GM19328 (cell line): ENCODE measurements at regions not wholly inside any gene's neighbourhood (a gene's known extent, or its start where the extent isn't known, plus 50 kb on each side); places are given as distances from the start of the nearest gene placed in this dataset.

ENCODE experiments used
- ATAC-seq: cut with Tn5 transposase; IDR thresholded peaks from one replicate; pipeline ENCODE4 v1.9.1; 2021; ENCODE audit warnings: mild to moderate bottlenecking, moderate library complexity; ENCODE audit not compliant: unreplicated experiment

DNA sequence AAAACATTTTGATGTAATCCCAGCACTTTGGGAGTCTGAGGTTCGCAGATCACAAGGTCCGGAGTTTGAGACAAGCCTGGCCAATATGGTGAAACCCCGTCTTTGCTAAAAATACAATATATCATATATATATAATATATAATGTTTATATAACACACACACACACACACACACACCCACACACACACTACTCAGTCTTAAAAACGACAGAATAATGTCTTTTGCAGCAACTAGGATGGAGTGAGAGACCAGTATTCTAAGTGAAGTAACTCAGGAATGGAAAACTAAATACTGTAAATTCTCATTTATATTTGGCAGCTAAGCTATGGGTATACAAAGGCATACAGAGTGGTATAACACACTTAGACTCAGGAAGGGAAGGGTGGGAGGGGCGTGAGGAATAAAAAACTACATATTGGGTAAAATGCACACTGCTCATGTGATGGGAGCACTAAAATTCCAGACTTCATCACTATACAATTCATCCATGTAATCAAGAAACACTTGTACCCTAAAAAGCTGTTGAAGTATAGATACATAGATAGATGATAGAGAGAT lies 231.2 kb upstream of the SEMA3A start:
- no peak for ATAC-seq

DNA sequence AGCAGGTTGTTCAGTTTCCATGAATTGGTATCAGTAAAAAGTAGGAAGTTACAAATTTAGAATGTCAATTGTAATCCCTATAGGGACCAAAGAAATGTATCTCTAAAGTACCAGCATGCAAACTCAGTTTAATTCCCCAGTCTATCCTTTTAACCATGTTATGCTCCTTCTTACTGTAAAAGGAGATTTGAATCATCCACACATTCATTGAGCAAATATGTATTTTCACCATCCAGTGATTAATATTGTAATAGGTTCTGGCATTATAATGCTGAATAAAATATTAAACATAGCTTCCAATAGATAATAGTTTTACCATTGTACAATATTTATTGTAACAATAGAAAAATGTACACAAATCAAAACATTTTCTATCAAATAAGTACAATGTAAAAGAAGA lies 228.2 kb upstream of the SEMA3A start:
- no peak for ATAC-seq

DNA sequence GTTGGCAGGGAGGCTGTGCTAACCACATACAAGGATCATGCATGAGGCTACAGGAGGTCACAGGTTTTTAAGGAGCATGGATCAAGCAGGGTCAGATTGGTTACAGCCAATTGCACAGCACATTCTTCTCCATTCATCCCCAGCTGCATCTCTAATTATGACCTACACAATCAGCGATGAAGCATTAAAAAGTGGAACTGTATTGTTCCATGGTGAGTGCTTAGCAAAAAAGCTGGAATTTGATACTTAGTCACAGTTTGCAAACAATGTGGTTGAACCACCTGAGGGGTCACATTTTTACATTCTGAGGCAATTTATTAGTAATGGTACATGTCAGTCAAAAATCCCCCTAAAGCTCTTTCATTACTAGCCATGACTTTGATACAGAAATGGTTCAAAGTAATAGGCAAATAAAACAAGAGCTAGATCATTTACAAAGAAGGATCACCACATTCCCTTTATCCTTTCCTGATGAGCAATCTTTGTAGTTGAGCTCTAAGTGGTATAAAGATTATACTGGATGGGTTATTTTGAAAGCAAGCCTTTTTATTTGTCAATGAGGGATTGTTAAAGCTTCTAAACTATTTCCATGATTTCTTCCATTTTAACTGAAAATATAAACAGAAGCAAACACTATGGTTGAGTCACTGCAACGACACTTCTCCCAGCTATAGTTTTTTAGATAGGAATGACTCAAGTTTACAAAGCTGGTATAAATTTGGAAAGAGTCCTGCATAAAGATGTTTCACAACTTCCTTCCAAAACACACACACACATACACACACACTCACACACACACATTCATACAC lies 217.8 kb upstream of the SEMA3A start:
- no peak for ATAC-seq

DNA sequence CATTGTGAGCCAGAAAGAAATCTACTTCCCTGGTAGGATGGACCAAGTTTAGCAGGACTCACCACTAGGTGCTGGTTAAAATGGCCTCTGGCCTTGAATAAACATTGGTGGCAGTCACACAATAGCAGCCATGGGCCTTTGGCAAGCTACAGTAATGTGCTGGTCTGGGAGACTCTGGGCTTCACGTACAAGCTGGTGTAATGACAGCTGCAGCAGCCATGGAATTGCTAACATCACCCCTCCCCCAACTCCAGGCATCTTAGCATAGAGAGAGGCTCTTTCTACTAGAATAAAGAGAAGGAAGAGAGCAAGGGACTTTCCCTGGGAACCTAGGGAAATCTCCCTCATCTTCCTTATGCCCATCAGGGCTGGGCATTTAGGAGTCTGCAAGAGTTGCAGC lies 205.1 kb upstream of the SEMA3A start:
- ATAC-seq = no peak

DNA sequence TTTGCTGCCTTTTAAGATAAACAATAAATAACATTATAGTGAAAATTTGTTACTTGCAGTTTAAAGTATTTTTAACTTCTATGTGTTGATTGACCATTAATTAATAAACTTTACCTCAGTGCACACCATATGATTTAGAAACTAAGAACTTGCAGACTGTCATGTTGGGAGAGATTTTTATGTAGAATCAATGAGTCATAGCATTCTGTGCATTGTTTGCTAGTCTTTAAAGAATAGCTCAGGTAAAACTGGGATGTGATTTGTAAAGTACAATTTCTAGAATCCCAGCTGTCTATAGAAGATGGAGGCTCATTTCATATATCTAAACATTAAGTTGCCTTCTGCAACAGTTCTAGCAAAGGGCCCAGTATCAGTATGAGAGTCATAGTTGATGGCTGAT lies 199.6 kb upstream of the SEMA3A start:
- no peak for ATAC-seq

DNA sequence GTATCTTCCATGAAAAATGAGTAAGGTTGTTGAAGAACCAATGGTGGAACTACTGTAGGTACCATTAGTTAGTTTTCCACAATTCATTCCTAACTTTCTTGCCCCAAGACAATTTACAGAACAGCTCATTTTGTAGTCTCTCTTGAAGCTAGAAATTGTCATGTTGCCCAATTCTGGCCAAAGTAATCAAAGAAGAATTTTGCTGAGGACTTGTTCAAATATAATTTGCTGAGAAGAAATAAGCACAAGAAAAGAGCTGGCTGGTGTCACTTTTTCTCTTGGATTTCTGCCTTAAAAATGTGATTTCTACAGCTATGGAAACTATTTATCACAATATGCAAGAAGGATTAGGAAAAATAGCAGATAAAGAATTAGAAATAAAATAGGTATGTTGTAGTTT lies 199.2 kb upstream of the SEMA3A start:
- ATAC-seq = no peak

DNA sequence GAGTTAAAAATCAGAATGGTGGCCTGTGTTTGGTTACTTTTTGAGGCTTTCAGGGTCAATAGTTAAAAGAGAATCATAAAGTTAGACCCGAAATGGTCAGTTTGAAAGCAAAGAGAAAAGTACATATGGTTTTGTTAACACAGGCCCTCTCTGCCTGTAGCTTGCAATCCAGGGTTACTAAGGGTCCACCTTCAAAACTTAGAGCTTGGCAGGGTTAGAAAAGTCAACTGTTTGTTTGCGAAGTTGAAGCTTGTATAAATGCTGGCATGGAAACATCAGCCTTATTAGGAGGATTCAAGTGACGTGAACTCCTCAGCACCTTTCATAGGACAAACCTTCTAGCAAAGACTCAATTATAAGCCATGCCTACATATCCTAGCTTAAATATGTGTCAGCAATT lies 196.3 kb upstream of the SEMA3A start:
- ATAC-seq = no peak

DNA sequence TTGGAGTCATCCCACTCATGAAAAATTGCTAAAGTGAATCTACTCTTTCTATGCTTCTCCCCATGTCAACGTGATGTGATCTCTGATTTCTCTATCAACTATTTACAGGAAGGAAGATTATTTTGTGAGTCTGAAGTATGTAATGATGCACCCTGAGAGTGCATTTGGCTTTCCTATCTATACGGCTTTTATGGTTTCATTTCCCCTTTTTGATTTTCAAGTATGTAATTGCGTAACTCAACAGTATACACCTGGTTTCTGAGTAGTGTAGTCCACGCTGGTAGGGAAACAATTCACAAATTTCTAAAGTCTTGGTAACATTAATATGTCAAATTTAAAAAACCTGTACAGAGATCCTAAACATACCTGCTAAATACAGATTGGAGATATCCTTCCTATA lies 194.7 kb upstream of the SEMA3A start:
- peak; percentile 100 for ATAC-seq

DNA sequence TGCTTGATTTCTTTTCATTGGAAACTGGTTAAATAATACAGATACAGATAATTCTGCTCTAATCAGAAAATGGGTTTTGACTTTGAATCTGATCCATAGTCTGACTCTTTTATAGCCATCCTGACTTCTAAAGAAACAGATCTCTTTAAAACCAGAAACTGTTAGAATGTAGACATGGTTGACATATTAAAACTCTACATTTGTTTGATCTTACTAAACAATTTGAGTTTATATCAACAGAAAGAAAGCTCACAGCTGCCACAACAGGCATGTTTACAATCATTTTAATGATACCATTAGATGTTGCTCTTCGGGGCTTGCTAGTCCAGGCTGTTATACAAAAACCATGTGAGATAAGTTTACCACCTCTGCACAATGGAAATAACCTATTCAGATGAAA lies 193.0 kb upstream of the SEMA3A start:
- no peak for ATAC-seq

DNA sequence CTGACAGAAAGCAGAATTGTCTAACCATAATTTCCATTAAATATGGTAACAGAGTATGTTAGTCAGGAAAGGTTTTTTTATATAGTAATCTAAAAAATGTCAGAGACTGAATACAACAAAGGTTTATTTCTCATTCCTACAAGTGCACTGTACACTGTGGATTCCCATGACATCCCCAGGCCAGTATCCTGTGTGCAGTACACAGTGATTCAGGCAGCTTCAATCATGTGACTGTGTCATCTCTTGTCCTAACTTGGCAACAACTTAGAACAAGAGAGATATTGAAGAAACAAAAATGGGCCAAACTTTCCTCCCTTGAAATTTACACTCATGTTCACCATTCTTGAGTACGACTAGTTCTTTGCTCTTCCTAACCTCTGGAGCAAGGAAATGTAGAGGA lies 189.8 kb upstream of the SEMA3A start:
- no peak for ATAC-seq

DNA sequence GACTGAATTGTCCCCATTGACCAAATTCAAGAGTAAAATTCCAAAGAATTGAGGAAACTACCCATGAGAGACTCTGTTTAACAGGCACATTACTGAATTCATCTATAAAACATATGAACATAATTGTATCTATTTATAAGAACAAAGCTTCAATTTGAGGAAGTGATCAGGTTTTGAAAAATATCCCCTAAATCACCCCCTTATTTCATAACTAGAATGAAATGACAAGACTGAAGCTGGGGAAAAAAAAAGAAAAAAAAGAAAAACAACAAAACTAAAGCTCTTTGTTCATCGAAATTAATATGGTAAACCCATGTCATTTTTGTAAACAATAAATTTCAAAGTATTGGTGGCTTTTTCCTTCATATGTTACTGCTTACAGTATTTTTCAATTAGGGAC lies 184.9 kb upstream of the SEMA3A start:
- ATAC-seq = no peak

DNA sequence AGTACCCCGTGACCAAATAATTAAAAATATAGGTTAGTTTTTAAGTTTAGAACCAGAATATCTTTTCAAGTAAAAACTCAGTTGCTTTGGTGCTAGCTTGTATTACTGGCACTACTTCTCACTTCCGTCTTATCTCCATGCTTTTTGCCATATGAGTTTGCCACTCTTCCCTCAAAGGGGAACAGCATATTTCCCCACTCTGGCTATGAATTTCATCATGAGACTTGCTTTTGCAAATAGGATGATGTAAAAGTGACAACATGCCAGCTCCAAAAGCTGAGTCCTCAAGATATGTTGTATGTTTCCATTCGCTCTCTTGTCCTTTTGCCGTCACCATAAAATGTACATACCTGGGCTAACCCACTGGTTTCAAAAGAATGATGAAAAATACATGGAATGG lies 178.1 kb upstream of the SEMA3A start:
- ATAC-seq = no peak

DNA sequence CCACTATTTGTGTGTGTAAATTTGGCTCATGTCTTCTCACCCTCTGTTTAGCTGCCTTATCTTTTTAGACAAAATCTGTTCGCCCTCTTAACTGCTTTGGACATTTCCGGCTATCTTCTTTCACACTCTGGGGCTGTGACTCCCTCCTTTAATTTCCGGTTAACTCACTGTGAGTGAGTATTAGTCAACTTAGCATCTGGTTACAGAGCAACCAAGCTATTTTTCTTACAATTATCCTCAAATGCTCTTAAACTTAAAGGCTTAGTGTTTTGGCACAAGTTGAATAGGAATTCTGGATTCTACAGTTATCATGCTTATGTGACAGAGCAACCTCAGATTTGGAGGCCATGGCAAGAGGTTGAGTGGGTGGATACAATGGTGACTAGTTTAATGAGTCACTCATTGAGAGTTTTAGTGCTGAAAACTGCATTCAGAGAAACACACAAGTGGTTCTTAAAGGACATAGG lies 177.6 kb upstream of the SEMA3A start:
- ATAC-seq = no peak

DNA sequence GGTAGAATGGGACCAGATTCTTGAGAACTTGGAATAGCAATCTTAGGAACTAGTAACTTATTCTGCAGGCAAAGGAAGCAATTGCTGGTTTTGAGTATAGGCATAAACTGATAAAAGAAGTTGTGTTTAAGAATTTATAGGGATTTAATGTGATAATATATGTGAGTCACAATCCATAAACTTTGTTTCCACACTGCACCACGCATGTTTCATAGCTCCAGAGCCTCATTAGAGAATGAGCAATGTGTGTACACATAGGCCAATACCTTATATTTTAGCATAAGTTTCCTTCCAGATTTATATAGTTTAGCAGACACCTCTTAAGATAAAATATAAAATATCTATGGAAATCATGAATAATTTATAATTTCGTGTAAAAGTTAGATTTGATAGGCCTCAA lies 175.5 kb upstream of the SEMA3A start:
- ATAC-seq = no peak

DNA sequence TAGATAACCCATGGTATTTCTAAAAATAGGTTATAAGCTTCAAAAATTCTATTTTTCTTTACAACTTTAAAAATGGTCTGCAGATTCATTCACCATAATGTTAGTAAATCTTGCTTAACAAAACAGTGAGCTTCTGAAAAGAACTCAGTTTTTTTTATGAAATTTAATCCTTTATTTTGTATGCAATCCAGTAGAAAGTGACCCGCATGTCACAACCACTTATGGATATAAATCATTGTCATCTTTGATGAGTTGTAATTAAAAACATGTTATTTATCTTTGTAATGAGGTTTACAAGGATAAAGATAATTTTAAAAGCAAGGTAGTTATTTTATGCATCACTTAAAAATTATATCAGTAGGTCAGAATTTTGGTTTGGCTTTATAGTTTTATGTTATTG lies 173.5 kb upstream of the SEMA3A start:
- ATAC-seq = no peak

DNA sequence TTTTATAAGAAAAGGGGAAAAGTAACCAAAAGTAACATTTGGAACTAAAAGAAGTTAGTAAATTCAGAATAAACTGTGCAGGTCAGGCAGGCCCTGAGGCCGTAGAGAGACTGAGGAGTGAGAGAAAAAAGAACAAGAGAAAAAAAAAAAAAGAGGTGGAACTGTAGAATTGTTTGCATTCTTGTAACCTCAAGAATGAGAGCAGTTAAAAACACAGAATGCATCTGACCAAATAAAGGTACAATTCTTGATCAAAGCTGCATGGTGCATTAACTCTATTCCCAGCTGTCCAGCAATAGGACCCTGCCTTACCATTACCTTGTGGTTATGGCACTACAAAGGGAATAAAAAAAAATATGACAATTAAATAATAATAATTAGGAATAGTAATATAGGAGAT lies 170.1 kb upstream of the SEMA3A start:
- no peak for ATAC-seq

DNA sequence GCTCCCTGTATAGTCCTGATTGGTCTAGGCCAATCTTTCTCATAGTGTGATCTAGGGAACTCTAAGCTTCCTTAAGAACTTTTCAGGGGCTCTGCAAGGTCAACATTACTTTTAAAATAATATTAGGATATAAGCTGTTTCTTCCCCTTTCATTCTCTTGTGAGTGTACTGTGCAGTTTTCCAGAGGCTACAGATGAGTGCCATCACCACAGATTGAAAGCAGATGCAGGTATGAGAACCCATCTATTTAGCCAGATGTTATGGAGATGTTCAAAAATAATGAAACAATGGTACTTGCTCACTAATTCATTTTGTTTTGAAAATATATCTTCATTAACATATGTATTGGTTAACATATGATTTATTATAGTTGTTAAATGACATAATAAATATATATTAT lies 169.2 kb upstream of the SEMA3A start:
- no peak for ATAC-seq

DNA sequence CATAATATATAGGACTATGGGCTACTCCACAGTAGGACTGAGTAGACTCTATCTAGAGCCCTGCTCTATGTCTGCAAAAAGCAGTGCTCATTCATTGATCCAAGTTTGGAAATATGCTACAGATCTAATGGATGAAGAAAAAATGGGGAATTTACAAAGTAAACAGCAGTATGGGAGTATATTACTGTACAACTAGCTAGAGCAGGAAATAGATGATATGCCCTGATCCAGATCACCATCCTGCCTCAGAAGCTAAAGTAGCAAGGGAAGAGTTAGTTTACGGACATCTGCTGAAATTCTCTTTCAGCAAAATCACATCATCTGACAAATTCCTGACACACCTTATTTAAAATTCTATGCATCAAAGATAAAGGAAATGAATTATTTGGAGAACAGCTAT lies 168.2 kb upstream of the SEMA3A start:
- no peak for ATAC-seq

DNA sequence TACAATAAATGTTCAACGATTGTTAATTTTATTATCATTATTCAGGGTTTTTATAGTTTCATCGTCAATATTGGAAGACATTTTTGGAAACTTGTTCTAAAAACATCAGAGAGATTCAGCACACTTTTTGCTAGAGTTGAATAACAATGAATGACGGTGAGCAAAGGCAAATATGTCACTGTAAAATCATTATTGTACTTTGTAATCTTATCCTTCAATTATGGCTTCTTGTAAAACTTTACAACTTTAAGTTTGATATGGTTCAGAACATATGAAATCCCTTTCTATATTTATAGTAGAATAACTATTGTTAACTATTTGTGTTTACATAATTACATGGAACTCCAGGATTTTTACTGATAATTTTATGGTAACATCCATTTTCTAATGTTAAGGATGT lies 167.8 kb upstream of the SEMA3A start:
- no peak for ATAC-seq

DNA sequence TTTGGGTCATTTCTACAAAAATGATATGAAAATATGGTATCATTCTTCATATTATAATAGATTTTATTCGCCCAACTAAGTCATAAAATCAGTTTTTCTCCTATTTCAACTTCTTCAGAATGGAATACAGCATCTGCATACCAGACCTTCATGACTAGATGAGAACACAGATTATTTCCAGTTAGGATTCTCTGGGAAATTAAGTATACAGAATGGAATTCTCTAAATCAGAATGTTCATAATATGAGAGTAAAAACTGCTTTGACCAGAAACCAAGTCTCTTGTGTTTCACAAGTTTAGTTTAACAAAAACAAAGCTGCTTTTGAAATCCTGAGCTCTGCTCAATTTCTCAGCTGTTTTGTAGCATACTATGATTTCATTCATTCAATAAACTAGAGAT lies 160.3 kb upstream of the SEMA3A start:
- ATAC-seq = no peak

DNA sequence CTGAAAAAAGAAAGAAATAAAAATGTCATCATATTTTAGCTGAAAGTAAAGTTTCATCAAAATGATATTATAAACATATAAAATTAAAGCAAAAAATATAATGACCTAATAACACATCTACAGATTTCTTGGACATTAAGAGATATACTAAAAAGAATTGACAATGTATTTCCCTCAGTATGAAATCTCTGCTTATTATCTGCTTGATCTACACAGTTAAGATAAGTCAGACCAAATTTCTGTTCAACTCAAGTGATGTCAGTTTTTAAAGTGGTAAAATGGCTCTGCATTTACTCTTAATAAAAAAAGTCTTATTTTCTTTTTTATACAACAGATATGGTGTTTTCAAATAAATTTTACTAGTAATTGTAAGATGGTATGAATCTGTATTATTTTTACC lies 159.4 kb upstream of the SEMA3A start:
- no peak for ATAC-seq

DNA sequence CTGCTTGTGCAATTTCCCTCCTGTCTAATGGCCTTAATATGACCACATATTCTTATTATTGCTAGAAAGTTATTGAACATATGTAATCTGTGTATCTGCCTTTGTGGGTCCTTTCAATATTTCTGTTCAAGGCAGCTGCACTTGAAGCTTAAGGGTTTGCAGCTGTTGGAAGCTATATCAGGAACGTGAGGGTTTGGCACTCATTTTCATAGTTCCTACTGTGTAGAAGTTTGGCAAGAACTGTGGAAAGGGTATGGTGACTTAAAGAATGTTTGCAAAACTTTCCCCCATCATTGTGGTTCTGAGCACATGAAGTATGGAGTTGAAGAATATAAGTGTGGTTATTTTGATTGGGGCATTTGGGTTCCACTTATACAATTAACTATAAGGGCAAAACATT lies 144.7 kb upstream of the SEMA3A start:
- no peak for ATAC-seq

DNA sequence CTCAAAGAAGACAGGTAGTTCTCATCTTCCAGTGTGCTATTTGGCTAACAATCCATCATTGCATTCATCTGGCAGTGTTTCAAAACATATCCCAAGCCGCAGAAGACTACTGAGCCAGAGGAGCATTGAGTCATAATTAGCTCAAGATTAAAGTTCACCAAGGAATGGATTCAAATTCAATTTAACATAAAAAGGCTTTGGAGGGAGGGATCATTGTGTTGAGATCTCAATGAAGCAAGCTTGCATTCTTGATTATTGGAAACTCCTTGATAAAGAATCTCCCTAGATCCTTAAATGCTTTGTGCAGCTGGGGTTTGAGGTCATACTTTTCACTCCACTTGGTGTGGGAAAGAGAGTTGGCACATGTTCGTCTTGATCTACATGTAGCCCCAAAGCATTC lies 142.8 kb upstream of the SEMA3A start:
- no peak for ATAC-seq
